ENCODE measurements at regions not wholly inside any gene's neighbourhood (a gene's known extent, or its start where the extent isn't known, plus 50 kb on each side); places are given as distances from the start of the nearest gene placed in this dataset.

- TF ChIP-seq POLR2AphosphoS5 (IDR thresholded peaks at IDR 0.05; ENCODE audit: low read depth, low read length) (no peak), REST (IDR thresholded peaks at IDR 0.05; ENCODE audit: insufficient read depth in 1 of 2, low read depth in 2 of 2, low read length in 2 of 2) (no peak)
Measured at GRCh38 chr10:78476156-78476555, 442.5 kb downstream of the RPS24 start.
